ENCODE measurements at regions not wholly inside any gene's neighbourhood (a gene's known extent, or its start where the extent isn't known, plus 50 kb on each side); places are given as distances from the start of the nearest gene placed in this dataset.

DNA sequence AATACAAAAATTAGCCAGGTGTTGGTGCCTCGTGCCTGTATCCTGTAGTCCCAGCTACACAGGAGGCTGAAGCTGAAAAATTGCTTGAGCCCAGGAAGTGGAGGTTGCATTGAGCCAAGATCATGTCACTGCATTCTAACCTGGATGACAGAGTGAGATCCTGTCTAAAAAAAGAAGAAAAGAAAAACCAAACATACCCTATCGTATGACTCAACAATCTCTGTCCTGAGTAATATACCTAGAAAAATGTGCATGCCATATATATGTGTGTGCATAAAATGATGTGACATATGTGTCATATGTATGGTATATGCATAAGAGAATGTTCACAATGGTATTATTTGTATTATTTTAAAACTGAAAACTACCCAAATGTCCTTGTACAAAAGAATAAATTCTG, 261.5 kb upstream of the CLEC14A start:
- TF ChIP-seq EZH2 (IDR thresholded peaks at IDR 0.05; ENCODE audit: borderline replicate concordance) = no peak
- TF ChIP-seq, protein P1, sequence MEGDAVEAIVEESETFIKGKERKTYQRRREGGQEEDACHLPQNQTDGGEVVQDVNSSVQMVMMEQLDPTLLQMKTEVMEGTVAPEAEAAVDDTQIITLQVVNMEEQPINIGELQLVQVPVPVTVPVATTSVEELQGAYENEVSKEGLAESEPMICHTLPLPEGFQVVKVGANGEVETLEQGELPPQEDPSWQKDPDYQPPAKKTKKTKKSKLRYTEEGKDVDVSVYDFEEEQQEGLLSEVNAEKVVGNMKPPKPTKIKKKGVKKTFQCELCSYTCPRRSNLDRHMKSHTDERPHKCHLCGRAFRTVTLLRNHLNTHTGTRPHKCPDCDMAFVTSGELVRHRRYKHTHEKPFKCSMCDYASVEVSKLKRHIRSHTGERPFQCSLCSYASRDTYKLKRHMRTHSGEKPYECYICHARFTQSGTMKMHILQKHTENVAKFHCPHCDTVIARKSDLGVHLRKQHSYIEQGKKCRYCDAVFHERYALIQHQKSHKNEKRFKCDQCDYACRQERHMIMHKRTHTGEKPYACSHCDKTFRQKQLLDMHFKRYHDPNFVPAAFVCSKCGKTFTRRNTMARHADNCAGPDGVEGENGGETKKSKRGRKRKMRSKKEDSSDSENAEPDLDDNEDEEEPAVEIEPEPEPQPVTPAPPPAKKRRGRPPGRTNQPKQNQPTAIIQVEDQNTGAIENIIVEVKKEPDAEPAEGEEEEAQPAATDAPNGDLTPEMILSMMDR (IDR thresholded peaks at IDR 0.05; ENCODE audit: poor library complexity) = no peak
- no peak for TF ChIP-seq EZH2phosphoT487 (IDR thresholded peaks at IDR 0.05; ENCODE audit: low read depth, severe bottlenecking, unreplicated experiment)
